ENCODE measurements at regions not wholly inside any gene's neighbourhood (a gene's known extent, or its start where the extent isn't known, plus 50 kb on each side); places are given as distances from the start of the nearest gene placed in this dataset.
"Not testable (repeated sequence)": the region's sequence is repeated elsewhere in the genome, so short reads cannot be mapped to it uniquely, and the experiment has no call there.

- not testable (repeated sequence) for TF ChIP-seq SP1 (IDR thresholded peaks at IDR 0.05; ENCODE audit: low read depth); RAD21 (IDR thresholded peaks at IDR 0.05; ENCODE audit: low read depth); POLR2A (IDR thresholded peaks at IDR 0.05; ENCODE audit: borderline replicate concordance, extremely low read depth, insufficient read depth, insufficient read length); CTCF (IDR thresholded peaks at IDR 0.05 in 2 of 3, conservative IDR thresholded peaks at IDR 0.05 in 1 of 3; ENCODE audit: borderline replicate concordance in 1 of 3, insufficient read depth in 1 of 3, low read depth in 2 of 3, low read length in 2 of 3); ZNF274 (IDR thresholded peaks at IDR 0.05; ENCODE audit: low read depth, low read length); POLR2AphosphoS5 (IDR thresholded peaks at IDR 0.05; ENCODE audit: low read depth, low read length); TCF7L2 (IDR thresholded peaks at IDR 0.05; ENCODE audit: borderline replicate concordance, extremely low read depth, insufficient read depth, insufficient read length); EZH2 (IDR thresholded peaks at IDR 0.05); FOSL1 (IDR thresholded peaks at IDR 0.05; ENCODE audit: low read depth)
- TF ChIP-seq, protein P1, sequence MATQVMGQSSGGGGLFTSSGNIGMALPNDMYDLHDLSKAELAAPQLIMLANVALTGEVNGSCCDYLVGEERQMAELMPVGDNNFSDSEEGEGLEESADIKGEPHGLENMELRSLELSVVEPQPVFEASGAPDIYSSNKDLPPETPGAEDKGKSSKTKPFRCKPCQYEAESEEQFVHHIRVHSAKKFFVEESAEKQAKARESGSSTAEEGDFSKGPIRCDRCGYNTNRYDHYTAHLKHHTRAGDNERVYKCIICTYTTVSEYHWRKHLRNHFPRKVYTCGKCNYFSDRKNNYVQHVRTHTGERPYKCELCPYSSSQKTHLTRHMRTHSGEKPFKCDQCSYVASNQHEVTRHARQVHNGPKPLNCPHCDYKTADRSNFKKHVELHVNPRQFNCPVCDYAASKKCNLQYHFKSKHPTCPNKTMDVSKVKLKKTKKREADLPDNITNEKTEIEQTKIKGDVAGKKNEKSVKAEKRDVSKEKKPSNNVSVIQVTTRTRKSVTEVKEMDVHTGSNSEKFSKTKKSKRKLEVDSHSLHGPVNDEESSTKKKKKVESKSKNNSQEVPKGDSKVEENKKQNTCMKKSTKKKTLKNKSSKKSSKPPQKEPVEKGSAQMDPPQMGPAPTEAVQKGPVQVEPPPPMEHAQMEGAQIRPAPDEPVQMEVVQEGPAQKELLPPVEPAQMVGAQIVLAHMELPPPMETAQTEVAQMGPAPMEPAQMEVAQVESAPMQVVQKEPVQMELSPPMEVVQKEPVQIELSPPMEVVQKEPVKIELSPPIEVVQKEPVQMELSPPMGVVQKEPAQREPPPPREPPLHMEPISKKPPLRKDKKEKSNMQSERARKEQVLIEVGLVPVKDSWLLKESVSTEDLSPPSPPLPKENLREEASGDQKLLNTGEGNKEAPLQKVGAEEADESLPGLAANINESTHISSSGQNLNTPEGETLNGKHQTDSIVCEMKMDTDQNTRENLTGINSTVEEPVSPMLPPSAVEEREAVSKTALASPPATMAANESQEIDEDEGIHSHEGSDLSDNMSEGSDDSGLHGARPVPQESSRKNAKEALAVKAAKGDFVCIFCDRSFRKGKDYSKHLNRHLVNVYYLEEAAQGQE (IDR thresholded peaks at IDR 0.05; ENCODE audit: low read depth) = not testable (repeated sequence)
- TF ChIP-seq, protein P2, sequence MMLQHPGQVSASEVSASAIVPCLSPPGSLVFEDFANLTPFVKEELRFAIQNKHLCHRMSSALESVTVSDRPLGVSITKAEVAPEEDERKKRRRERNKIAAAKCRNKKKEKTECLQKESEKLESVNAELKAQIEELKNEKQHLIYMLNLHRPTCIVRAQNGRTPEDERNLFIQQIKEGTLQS (IDR thresholded peaks at IDR 0.05) = not testable (repeated sequence)
Measured at GRCh38 chr1:43096528-43096927, 75.6 kb downstream of the EBNA1BP2 start.

All from HCT116 (cell line).